ENCODE measurements at regions not wholly inside any gene's neighbourhood (a gene's known extent, or its start where the extent isn't known, plus 50 kb on each side); places are given as distances from the start of the nearest gene placed in this dataset.

GRCh38 chr4:24730256-24731001, 64.9 kb upstream of the SOD3 start:
- Histone ChIP-seq H3K4me1 (ENCODE audit: control insufficient read depth in 5 of 5, insufficient read depth in 5 of 5, low read length in 5 of 5) (peaks cover 2 to 32% (median 24%) of the 10 kb centered on the region in 5 donors), H3K27ac (ENCODE audit: low read depth, low read length) (no peak overlapping the region), H3K27me3 (ENCODE audit: control insufficient read depth in 5 of 5, insufficient read depth in 4 of 5, low read length in 5 of 5) (no peaks in the 10 kb centered on the region), H3K4me3 (ENCODE audit: low read depth in 1 of 5, low read length in 5 of 5) (no peak overlapping the region), H3K9me3 (ENCODE audit: control insufficient read depth in 5 of 5, low read length in 5 of 5) (no peaks in the 10 kb centered on the region), H3K36me3 (ENCODE audit: control insufficient read depth in 5 of 5, insufficient read depth in 5 of 5, low read length in 5 of 5) (no peaks in the 10 kb centered on the region), H3K9ac (ENCODE audit: low read length in 5 of 5) (no peak overlapping the region)

DNA sequence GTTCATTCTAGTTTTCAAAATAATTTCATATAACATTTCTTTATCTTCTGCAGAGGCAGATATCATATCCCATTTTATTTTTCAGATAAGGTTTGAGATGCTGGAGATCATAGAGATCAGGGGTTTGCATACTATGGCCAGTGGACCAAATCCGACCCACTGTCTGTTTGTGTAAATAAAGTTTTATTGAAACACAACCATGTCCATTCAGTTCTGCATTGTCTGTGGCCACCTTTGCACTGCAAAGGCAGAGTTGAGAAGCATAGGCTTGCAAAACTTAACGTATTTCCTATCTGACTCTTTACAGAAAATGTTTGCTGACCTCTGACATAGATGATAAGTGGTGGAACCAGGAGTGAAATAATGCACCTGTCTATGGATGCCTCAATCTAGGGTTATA, 63.9 kb upstream of the SOD3 start:
- no peaks in the 10 kb centered on the region for H3K36me3 ChIP-seq (ENCODE audit: control insufficient read depth in 5 of 5, insufficient read depth in 5 of 5, low read length in 5 of 5)
- no peak overlapping the region for H3K9ac ChIP-seq (ENCODE audit: low read length in 5 of 5)
- H3K4me3 ChIP-seq (ENCODE audit: low read depth in 1 of 5, low read length in 5 of 5): no peak overlapping the region
- H3K27ac ChIP-seq (ENCODE audit: low read depth, low read length): no peak overlapping the region
- H3K27me3 ChIP-seq (ENCODE audit: control insufficient read depth in 5 of 5, insufficient read depth in 4 of 5, low read length in 5 of 5): no peaks in the 10 kb centered on the region
- H3K9me3 ChIP-seq (ENCODE audit: control insufficient read depth in 5 of 5, low read length in 5 of 5): no peaks in the 10 kb centered on the region
- H3K4me1 ChIP-seq (ENCODE audit: control insufficient read depth in 5 of 5, insufficient read depth in 5 of 5, low read length in 5 of 5): peaks cover 2 to 32% (median 24%) of the 10 kb centered on the region in 5 donors

DNA sequence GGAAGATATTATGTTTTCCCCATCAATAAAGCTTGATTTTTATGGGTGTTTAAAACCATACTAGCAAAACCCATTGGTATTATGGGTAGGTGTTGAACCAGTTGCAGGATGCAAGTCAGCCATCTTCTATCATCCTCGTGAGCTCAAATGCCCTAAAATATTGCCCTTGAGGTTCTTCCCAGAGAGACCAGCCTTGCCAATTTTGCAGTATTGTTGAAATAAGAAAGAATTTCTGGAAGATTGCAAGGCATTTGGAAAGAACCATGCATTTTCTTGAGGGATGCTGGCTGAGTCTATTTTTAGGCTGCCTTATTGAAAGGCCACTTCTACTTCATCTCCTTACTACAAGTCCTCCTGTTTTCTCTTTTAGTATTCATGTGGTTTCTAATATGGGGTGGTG, 60.9 kb upstream of the SOD3 start:
- peak overlapping the region; percentile 22 for H3K27ac ChIP-seq (ENCODE audit: low read depth, low read length)
- peaks cover 2 to 31% (median 20%) of the 10 kb centered on the region in 5 donors for H3K4me1 ChIP-seq (ENCODE audit: control insufficient read depth in 5 of 5, insufficient read depth in 5 of 5, low read length in 5 of 5)
- H3K36me3 ChIP-seq (ENCODE audit: control insufficient read depth in 5 of 5, insufficient read depth in 5 of 5, low read length in 5 of 5): no peaks in the 10 kb centered on the region
- H3K9me3 ChIP-seq (ENCODE audit: control insufficient read depth in 5 of 5, low read length in 5 of 5): peaks cover 0 to 6% (median 0%) of the 10 kb centered on the region in 5 donors
- H3K9ac ChIP-seq (ENCODE audit: low read length in 5 of 5): no peak overlapping the region
- no peak overlapping the region for H3K4me3 ChIP-seq (ENCODE audit: low read depth in 1 of 5, low read length in 5 of 5)
- no peaks in the 10 kb centered on the region for H3K27me3 ChIP-seq (ENCODE audit: control insufficient read depth in 5 of 5, insufficient read depth in 4 of 5, low read length in 5 of 5)

- Histone ChIP-seq H3K9me3 (ENCODE audit: control insufficient read depth in 5 of 5, low read length in 5 of 5) (peaks cover 0 to 6% (median 0%) of the 10 kb centered on the region in 5 donors), H3K27ac (ENCODE audit: low read depth, low read length) (no peak overlapping the region), H3K4me1 (ENCODE audit: control insufficient read depth in 5 of 5, insufficient read depth in 5 of 5, low read length in 5 of 5) (peaks cover 0 to 16% (median 10%) of the 10 kb centered on the region in 5 donors), H3K9ac (ENCODE audit: low read length in 5 of 5) (no peak overlapping the region), H3K36me3 (ENCODE audit: control insufficient read depth in 5 of 5, insufficient read depth in 5 of 5, low read length in 5 of 5) (no peaks in the 10 kb centered on the region), H3K27me3 (ENCODE audit: control insufficient read depth in 5 of 5, insufficient read depth in 4 of 5, low read length in 5 of 5) (no peaks in the 10 kb centered on the region), H3K4me3 (ENCODE audit: low read depth in 1 of 5, low read length in 5 of 5) (no peak overlapping the region)
Measured at GRCh38 chr4:24736066-24736465, 59.3 kb upstream of the SOD3 start.

GRCh38 chr4:24741910-24742309, 53.5 kb upstream of the SOD3 start:
- peaks cover 0 to 6% (median 0%) of the 10 kb centered on the region in 5 donors for H3K9me3 ChIP-seq (ENCODE audit: control insufficient read depth in 5 of 5, low read length in 5 of 5)
- no peak overlapping the region for H3K9ac ChIP-seq (ENCODE audit: low read length in 5 of 5)
- peaks cover 0 to 3% (median 0%) of the 10 kb centered on the region in 5 donors for H3K4me1 ChIP-seq (ENCODE audit: control insufficient read depth in 5 of 5, insufficient read depth in 5 of 5, low read length in 5 of 5)
- H3K27me3 ChIP-seq (ENCODE audit: control insufficient read depth in 5 of 5, insufficient read depth in 4 of 5, low read length in 5 of 5): no peaks in the 10 kb centered on the region
- H3K4me3 ChIP-seq (ENCODE audit: low read depth in 1 of 5, low read length in 5 of 5): no peak overlapping the region
- no peaks in the 10 kb centered on the region for H3K36me3 ChIP-seq (ENCODE audit: control insufficient read depth in 5 of 5, insufficient read depth in 5 of 5, low read length in 5 of 5)
- H3K27ac ChIP-seq (ENCODE audit: low read depth, low read length): no peak overlapping the region

DNA sequence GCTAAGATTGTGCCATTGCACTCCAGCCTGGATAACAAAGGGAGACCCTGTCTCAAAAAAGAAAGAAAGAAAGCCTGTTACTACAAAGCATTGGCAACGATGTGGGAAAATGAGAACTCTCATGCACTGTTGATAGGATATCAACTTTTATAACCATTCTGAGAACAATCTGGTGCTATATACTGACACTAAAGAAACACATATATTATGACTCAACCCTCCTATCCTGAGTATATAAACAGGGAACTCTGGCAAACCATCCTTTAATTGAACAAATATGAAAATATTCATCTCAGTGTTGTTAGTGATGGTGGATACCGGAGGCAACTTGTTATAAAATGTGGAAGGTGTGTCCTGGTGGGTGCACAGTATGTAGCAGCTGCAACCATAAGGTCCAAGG, 53.0 kb upstream of the SOD3 start:
- no peak overlapping the region for H3K27ac ChIP-seq (ENCODE audit: low read depth, low read length)
- H3K9ac ChIP-seq (ENCODE audit: low read length in 5 of 5): no peak overlapping the region
- no peaks in the 10 kb centered on the region for H3K36me3 ChIP-seq (ENCODE audit: control insufficient read depth in 5 of 5, insufficient read depth in 5 of 5, low read length in 5 of 5)
- H3K4me1 ChIP-seq (ENCODE audit: control insufficient read depth in 5 of 5, insufficient read depth in 5 of 5, low read length in 5 of 5): peaks cover 0 to 3% (median 0%) of the 10 kb centered on the region in 5 donors
- H3K9me3 ChIP-seq (ENCODE audit: control insufficient read depth in 5 of 5, low read length in 5 of 5): peaks cover 0 to 6% (median 0%) of the 10 kb centered on the region in 5 donors
- no peak overlapping the region for H3K4me3 ChIP-seq (ENCODE audit: low read depth in 1 of 5, low read length in 5 of 5)
- H3K27me3 ChIP-seq (ENCODE audit: control insufficient read depth in 5 of 5, insufficient read depth in 4 of 5, low read length in 5 of 5): no peaks in the 10 kb centered on the region

- Histone ChIP-seq H3K9ac (ENCODE audit: low read length in 5 of 5) (no peak overlapping the region), H3K27ac (ENCODE audit: low read depth, low read length) (no peak overlapping the region), H3K4me1 (ENCODE audit: control insufficient read depth in 5 of 5, insufficient read depth in 5 of 5, low read length in 5 of 5) (peaks cover 0 to 3% (median 0%) of the 10 kb centered on the region in 5 donors), H3K4me3 (ENCODE audit: low read depth in 1 of 5, low read length in 5 of 5) (no peak overlapping the region), H3K27me3 (ENCODE audit: control insufficient read depth in 5 of 5, insufficient read depth in 4 of 5, low read length in 5 of 5) (no peaks in the 10 kb centered on the region), H3K36me3 (ENCODE audit: control insufficient read depth in 5 of 5, insufficient read depth in 5 of 5, low read length in 5 of 5) (no peaks in the 10 kb centered on the region), H3K9me3 (ENCODE audit: control insufficient read depth in 5 of 5, low read length in 5 of 5) (peaks cover 0 to 3% (median 0%) of the 10 kb centered on the region in 5 donors)
Measured at GRCh38 chr4:24742773-24743172, 52.6 kb upstream of the SOD3 start.

DNA sequence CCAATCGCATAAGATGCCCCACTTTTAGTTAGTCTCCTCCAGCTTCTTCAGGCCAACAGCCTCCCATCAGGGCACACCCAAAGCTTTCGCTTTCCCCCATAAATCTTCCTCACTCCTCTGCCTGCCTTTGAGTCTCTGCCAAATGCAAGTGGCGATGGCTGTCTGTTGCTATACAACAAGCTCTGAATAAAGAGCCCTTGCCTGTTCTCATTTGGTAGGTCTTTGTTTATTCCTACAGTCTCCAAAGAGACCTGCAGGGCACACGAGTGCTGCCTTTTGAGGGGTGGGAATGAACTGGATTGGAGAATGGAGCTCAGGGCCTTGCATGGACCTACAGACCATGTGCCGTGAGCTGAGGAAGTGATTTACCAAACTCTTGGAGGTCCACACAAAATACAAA, 52.2 kb upstream of the SOD3 start:
- no peak overlapping the region for H3K9ac ChIP-seq (ENCODE audit: low read length in 5 of 5)
- H3K27ac ChIP-seq (ENCODE audit: low read depth, low read length): no peak overlapping the region
- no peak overlapping the region for H3K4me3 ChIP-seq (ENCODE audit: low read depth in 1 of 5, low read length in 5 of 5)
- H3K36me3 ChIP-seq (ENCODE audit: control insufficient read depth in 5 of 5, insufficient read depth in 5 of 5, low read length in 5 of 5): no peaks in the 10 kb centered on the region
- H3K4me1 ChIP-seq (ENCODE audit: control insufficient read depth in 5 of 5, insufficient read depth in 5 of 5, low read length in 5 of 5): peaks cover 0 to 3% (median 0%) of the 10 kb centered on the region in 5 donors
- no peaks in the 10 kb centered on the region for H3K27me3 ChIP-seq (ENCODE audit: control insufficient read depth in 5 of 5, insufficient read depth in 4 of 5, low read length in 5 of 5)
- no peaks in the 10 kb centered on the region for H3K9me3 ChIP-seq (ENCODE audit: control insufficient read depth in 5 of 5, low read length in 5 of 5)

GRCh38 chr4:24743927-24744326, 51.4 kb upstream of the SOD3 start:
- no peaks in the 10 kb centered on the region for H3K9me3 ChIP-seq (ENCODE audit: control insufficient read depth in 5 of 5, low read length in 5 of 5)
- H3K4me3 ChIP-seq (ENCODE audit: low read depth in 1 of 5, low read length in 5 of 5): no peak overlapping the region
- H3K36me3 ChIP-seq (ENCODE audit: control insufficient read depth in 5 of 5, insufficient read depth in 5 of 5, low read length in 5 of 5): no peaks in the 10 kb centered on the region
- H3K27ac ChIP-seq (ENCODE audit: low read depth, low read length): no peak overlapping the region
- peaks cover 0 to 3% (median 0%) of the 10 kb centered on the region in 5 donors for H3K4me1 ChIP-seq (ENCODE audit: control insufficient read depth in 5 of 5, insufficient read depth in 5 of 5, low read length in 5 of 5)
- no peaks in the 10 kb centered on the region for H3K27me3 ChIP-seq (ENCODE audit: control insufficient read depth in 5 of 5, insufficient read depth in 4 of 5, low read length in 5 of 5)
- H3K9ac ChIP-seq (ENCODE audit: low read length in 5 of 5): no peak overlapping the region

GRCh38 chr4:24745172-24745895, 50.0 kb upstream of the SOD3 start:
- H3K9ac ChIP-seq (ENCODE audit: low read length in 5 of 5): no peak overlapping the region
- H3K36me3 ChIP-seq (ENCODE audit: control insufficient read depth in 5 of 5, insufficient read depth in 5 of 5, low read length in 5 of 5): no peaks in the 10 kb centered on the region
- H3K4me3 ChIP-seq (ENCODE audit: low read depth in 1 of 5, low read length in 5 of 5): no peak overlapping the region
- H3K27me3 ChIP-seq (ENCODE audit: control insufficient read depth in 5 of 5, insufficient read depth in 4 of 5, low read length in 5 of 5): no peaks in the 10 kb centered on the region
- peaks cover 0 to 3% (median 0%) of the 10 kb centered on the region in 5 donors for H3K4me1 ChIP-seq (ENCODE audit: control insufficient read depth in 5 of 5, insufficient read depth in 5 of 5, low read length in 5 of 5)
- no peaks in the 10 kb centered on the region for H3K9me3 ChIP-seq (ENCODE audit: control insufficient read depth in 5 of 5, low read length in 5 of 5)
- H3K27ac ChIP-seq (ENCODE audit: low read depth, low read length): no peak overlapping the region

Data from subcutaneous abdominal adipose tissue (tissue), 5 donors.